NCI-H128 (cell line): ENCODE measurements at regions not wholly inside any gene's neighbourhood (a gene's known extent, or its start where the extent isn't known, plus 50 kb on each side); places are given as distances from the start of the nearest gene placed in this dataset.

Experiments
- DNase-seq: peaks from one replicate; lab custom pipeline; 2025; ENCODE audit not compliant: unreplicated experiment; lab: John Stamatoyannopoulos, UW

DNA sequence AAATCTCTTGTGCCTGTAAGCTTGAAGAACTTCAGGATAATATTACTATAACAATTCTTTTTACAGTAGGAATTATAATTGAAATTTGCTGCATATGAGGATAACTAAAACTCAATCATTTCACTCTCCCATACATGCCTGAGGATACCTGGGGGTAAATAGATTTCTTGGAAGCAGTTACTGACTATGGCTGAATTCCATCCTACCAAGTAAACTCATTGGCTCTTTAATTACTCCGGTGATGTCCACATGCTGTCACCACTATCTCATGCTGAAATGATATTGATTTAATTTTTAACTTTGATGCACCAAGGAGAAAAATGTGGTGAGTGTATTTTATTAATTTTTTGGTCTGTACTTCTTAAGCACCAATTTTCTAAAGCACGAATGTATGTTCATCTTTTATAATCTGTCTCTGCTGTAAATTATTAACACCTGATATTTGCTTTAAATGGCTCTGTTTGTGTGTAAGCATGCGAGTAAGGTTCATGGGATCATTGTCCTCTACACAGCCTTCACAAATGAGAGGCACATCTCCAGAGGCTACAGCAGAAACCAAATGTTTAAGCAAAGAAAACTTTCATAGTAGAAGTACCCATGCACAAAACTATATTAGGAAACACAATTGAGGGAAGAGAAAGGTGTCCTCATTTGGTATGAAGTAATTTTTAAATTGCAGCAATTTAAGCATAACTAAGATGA, 164.2 kb upstream of the POU3F2 start:
- no peak for DNase-seq

- DNase-seq: no peak
Observed at GRCh38 chr6:98672681-98673475, 161.5 kb upstream of the POU3F2 start.

GRCh38 chr6:98678481-98678880, 155.9 kb upstream of the POU3F2 start:
- no peak for DNase-seq

DNA sequence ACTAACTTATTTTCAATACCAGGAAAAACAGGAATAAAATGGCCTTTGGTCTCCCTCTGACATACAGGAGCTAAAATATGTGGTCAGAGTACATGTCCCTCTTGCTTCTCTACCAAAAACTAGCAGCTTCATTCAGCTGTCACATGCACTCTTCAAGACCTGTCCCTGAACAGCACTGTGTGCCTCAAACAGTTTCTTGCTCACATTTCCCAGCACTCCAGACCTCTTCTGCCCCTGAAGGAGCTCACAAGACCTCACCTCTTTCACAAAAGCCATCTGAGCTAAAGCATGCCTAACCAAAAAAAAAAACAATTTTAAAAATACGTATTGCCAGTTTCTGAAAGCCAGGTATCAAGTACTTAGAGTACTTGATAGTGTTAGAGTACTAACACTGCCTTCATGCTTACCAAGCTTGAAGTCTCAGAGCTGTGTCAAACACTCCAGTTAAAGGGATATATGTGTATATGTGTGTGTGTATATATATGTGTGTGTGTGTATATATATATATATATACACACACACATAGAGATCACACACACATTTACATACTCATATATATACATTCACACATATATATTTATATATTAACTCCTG, 148.3 kb upstream of the POU3F2 start:
- no peak for DNase-seq

GRCh38 chr6:98687752-98688151, 146.6 kb upstream of the POU3F2 start:
- no peak for DNase-seq

DNA sequence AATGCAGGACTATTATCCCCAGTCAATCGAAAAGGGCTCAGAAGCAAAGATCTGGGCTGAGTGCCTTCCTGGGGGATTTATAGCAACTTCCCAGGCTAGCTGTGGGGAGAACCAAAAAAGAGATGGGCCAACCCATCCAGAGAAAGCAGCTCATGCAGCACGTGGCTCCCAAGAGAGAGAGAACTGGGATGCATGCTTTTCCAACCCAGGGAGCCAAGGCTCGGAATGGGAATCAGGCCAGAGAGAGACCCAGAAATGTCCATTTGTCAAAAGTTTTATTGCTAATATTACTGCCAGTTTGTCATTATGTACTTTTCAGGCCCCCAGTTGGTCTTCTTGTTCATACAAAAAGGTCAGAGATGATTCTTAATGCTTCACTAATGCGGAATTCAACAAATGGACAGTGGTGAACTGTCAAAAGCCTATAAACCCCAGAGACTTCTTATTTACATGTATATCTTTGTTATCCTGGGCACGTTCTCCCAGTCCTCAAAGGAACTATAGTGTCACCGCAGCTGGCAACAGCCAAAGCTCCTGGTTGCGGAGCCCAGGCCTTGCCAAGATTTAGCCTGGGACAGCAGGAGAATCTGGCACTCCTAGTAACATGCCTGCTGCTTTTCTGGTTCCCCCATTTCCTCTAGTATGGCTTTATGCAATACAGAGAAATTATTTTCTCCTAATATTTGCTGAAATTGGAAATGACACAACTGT, 139.1 kb upstream of the POU3F2 start:
- DNase-seq: no peak

DNA sequence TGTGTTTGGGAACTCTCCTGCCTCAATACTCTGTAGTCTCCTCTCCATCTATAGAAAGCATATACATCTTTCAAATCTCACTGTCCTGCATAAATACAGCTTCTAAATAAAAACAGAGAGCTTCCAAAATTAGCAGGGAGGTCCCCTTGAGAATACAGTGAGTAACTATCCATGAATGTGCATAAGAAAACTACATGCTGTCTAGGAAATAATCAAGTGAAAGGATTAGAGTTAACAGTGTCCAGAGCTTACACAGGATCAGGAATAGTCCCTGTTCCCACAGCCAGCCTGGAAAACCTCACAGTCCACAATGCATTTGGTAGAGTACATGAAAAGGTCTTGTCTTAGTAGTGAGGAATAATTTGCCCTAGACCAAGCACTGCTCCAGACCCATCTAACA, 123.0 kb upstream of the POU3F2 start:
- DNase-seq: no peak

GRCh38 chr6:98716341-98716740, 118.0 kb upstream of the POU3F2 start:
- peak; percentile 73 for DNase-seq

DNA sequence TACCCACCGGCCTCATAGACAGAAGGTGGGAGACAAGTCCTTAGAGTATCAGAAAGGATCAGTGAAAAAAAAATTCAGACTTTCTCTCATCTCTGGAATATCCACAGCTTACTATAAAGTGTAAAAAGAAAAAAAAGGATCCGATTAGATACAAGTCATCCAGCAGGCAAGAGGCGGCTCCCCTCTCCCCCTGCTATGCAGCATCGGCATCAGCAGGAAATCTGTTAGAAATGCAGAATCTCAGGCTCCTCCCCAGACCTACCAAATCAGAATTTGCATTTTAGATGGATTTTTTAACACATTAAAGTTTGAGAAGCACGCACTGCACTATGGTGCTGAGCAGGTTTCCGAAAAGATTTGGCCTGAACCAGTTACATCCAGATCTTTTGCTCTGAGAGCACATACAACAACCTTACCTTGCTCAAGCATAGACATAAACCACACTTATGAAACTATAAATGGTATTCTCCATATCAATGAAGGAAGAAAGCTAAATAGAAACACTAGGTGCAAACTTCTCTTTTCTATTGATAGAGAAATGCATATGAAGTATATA, 117.0 kb upstream of the POU3F2 start:
- DNase-seq: no peak

DNA sequence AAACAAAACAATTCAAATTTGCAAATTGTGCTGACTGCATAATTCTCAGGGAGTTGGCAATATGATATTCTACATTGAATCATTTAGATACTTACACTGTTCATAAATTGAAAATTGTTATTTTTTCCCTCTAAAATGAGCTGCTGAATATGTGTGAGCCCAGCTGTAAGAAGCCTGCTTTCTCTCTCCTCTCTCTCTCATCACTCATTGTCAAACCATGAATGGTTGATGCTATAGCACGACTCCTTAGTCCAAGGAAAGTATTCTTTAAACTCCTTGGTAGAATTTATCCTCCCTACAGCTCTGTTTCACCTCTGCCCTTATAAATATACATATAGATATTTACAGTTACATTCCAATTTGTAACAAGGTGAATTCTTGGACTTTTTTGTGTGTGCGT, 116.4 kb upstream of the POU3F2 start:
- no peak for DNase-seq

GRCh38 chr6:98724537-98724936, 109.8 kb upstream of the POU3F2 start:
- DNase-seq: no peak

DNA sequence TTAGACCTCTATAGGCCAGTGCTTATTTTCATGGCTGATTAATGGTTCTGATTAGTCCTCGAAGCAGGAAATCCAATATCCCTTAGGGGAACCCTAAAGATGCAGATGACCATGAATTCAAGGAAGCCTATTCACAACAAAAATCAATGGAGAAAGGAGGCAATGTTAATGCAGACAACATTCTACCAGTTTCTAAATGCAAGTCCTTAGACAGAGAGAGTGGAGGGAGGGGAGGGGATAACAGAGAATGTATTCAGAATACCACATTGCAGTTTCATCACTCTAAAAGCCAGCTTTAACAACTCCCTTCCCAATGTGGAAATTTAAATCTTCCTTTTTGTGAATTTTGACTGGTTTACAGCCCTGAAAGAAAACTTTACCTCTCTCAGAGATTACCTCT, 87.1 kb upstream of the POU3F2 start:
- no peak for DNase-seq

GRCh38 chr6:98747960-98748359, 86.4 kb upstream of the POU3F2 start:
- no peak for DNase-seq

DNA sequence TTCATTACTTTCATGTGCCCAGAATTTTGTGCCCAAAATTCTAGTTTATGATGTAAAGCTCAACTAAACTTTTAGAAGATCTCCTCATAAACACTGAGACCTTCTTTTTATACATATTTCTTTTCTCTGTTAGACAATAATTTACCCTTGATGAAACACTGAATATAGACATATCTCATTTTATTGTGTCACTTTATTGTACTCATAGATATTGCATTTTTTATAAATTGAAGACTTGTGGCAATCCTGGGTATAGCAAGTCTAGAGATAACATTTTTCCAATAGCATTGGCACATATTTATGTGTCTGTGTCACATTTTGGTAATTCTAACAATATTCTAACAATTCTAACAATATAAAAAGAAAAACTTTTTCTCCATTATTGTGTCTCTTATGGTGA, 74.9 kb upstream of the POU3F2 start:
- no peak for DNase-seq

DNA sequence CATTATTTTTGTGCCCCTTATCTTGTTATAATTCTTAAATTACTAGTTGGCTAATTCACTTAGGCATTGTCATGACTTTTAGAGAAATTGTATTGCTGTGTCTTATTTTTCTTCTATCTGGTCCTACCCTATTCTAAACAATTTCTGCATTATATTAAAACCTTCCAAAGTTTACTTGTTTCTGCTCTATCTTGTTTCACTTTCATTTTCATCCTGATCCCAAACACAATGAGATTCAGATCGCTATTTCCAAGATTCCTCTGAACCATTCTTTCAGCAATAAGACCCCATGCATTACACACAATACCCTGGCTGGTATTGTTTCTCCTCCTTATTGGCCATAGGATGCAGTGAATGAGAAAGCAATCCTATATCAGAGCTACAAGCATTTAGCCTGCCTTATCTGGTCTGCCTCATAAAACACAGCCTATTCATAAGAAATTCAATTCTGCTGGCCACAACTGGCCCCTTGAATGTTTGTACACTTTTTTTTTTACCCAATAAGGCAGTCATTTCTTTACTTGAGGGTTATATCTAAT, 69.9 kb upstream of the POU3F2 start:
- DNase-seq: no peak

DNA sequence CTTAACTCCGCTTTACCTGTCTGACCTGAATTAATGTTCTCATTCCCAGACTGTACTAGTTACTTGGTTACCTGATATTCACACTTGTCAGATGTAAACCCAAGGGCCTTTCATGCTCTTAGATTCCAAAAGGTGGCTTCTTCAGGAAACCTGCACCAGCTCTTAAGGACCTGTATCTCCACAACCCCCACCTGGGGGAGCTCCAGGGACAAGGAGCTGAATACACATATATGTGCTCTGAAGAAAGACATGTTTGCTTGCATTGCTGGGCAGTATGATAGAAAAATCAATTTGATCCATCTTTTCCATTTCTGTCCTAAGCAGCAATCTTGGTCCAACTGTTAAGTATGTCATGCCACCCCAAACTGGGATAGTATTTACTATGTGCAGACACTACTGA, 64.8 kb upstream of the POU3F2 start:
- DNase-seq: no peak

GRCh38 chr6:98775205-98775604, 59.2 kb upstream of the POU3F2 start:
- no peak for DNase-seq

DNA sequence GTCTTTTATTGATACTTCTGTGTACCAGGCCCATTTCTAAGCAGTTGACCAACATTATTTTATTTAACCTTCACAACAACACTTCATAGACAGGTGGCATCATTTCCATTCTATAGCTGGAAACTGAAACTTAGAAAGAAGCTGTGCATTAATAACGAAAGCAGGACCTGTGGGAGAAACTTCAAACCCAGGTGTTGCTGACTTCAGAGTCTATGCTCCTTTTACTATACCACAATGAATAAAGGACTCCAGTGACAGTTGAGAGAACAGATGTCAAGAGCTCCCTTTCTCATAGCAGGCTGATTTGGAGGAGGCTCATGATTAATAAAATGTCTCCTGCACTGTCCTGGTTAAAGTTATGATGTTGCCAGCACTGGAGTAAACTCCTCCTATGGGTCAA, 56.6 kb upstream of the POU3F2 start:
- no peak for DNase-seq

- DNase-seq: no peak
Observed at GRCh38 chr6:98779618-98780017, 54.8 kb upstream of the POU3F2 start.

GRCh38 chr6:98782772-98783171, 51.6 kb upstream of the POU3F2 start:
- DNase-seq: no peak

GRCh38 chr6:98783578-98783977, 50.8 kb upstream of the POU3F2 start:
- DNase-seq: no peak
